GM18519 (cell line): ENCODE measurements at regions not wholly inside any gene's neighbourhood (a gene's known extent, or its start where the extent isn't known, plus 50 kb on each side); places are given as distances from the start of the nearest gene placed in this dataset.
"Not testable (repeated sequence)": the region's sequence is repeated elsewhere in the genome, so short reads cannot be mapped to it uniquely, and the experiment has no call there.

Experiments
- ATAC-seq: cut with Tn5 transposase; IDR thresholded peaks from one replicate; pipeline ENCODE4 v1.9.1; 2021; ENCODE audit warnings: mild to moderate bottlenecking, moderate library complexity; ENCODE audit not compliant: unreplicated experiment, low FRiP score

DNA sequence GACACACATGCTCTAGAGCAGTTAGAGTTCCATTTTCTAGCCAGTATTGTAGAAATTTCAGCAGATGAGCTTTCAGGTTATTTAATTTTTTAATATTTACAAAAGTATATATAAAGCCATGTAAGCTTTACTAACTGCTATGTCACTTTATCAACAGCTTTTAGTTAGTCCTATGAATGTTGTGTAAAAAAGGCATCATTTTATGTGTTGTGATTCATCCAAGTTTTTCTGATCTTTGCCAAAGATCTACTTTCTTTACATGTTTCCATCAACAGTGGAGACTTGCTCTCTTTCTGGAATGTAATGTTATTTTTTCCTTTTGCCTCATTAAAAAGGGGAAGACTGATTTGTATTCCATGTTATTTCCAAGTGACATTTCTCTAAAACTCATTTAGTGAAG lies 125.2 kb upstream of the TFPI start:
- ATAC-seq, result no peak

DNA sequence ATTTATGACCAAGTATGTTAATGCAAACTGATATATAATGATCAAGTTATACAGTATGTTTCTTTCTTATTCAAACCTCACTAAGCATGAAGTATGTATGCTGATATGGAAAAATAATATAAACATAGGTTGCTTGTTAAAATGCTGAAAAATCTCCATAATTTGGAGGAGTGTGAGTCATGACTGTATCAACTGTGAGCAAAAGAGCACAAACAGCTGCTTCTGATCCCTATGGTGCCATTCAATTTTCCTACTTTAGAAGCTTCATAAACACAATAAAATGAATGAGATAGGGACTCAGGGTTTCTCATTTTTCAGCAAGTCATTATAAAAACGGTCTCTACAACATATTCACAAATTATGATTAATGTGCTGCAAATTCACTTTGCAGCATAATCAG lies 129.9 kb upstream of the TFPI start:
- ATAC-seq, result no peak

DNA sequence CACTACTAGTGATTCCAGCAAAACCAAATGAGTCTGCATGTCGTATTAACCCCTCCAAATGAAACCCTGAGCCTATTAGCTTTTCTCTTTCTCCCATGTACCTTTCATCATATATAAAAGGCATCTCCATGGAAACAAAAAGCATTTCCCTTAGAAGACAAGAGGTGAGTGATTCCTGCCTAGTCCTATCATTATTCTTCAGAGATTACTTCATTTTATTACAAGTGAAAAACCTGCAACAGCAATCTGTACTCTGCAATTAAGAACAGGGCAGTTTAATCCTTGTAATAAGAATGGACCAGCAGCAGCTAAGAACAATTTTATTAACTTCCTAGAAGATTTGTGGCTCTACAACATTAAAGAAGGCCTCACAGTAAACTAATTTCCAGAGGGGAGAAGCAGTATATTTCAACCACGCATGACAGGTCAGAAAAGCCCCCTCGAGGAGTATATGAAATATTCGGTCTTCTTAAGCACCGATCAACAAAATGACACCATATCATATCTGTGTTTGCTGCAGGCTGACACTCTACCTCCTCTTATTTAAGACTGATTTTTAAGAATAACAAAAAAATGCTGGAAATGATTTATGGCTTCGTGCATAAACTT lies 132.3 kb upstream of the TFPI start:
- ATAC-seq, result no peak

DNA sequence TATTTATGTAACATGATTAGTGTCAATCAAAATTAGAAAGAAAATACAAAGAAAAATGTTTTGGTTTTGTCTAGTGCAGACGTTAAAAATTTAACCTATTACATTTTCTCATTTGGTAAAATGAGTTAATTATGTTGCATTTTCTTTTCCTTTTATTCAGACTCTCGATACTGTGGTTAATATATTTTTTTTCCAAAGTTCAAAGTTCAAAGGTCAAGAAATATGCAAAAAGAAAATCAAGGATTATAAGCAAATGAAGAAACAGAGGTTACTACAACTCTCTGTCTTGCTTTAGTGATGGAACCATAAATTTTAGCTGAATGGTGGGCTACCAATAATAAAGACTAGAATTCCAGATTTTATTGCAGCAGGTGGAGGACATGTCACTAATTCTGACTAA lies 133.3 kb upstream of the TFPI start:
- no peak for ATAC-seq

DNA sequence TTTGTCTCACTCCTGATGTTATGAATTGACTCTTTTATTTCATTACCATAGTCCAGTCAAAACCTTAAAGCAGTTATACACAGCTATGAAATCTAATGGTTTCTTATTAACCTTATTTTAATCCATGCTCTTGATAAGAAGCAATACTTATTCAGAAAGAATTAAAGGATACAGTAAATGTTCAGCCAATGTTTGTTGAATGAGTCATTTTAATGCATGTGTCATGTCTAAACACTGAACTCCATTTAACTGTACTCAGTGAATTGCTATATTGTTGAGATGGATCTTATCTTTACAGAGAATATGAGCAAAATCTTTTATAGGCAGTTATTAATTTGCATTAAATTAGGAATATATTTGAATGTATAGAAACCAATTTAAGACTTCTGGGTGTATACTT lies 135.1 kb upstream of the TFPI start:
- ATAC-seq, result no peak

DNA sequence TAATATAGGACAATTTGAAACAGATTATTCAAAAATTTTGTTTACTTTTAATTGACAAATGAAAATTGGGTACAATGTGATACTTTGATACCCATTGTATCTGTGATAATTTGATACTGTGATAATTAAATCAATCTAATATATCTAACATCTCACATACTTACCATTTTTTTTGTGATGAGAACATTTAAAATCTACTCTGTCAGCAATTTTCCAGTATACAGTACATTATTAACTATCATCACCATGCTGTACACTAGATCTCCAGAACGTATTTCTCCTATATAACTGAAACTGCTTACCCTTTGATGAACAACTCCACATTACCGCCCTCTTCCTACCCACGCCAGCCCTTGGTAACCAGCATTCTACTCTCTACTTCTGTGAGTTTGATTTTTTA lies 139.7 kb upstream of the TFPI start:
- ATAC-seq, result no peak

DNA sequence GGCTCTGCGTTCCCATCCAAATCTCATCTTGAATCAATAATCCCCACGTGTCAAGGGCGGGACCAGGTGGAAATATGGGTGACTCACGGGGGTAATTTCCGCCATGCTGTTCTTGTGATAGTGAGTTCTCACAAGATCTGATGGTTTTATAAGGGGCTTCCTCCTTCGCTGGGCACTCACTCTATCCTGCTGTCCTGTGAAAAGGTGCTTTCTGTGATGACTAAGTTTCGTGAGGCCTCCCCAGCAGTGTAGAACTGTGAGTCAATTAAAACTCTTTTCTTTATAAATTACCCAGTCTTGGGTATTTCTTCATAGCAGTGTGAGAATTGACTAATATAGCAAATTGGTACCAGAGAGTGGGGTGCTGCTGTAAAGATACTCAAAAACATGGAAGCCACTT lies 142.4 kb upstream of the TFPI start:
- ATAC-seq, result not testable (repeated sequence)

DNA sequence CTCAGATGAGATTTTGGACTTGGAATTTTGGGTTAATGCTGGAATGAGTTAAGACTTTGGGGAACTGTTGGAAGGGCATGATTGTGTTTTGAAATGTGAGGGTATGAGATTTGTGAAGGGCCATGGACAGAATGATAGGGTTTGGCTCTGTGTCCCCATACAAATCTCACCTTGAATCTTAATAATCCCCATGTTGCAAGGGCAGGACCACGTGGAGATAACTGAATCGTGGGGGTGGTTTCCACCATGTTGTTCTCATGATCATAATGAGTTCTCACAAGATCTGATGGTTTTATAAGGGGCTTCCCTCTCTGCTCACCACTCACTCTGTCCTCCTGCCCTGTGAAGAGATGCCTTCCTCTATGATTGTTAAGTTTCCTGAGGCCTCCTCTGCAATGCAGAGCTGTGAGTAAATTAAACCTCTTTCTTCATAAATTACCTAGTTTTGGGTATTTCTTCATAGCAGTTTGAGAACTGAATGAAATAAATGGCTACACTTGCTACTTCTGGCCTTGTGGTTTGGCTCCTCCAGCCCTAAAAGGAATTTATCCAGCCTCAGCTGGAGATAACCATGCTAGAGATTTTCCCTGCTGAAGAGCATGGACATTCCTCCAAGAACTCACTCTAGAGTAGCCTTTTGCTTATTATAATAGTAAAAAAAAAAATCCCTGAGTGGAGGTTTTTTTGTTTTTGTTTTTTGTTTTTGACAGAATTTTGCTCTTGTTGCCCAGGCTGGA lies 144.3 kb upstream of the TFPI start:
- ATAC-seq, result no peak

DNA sequence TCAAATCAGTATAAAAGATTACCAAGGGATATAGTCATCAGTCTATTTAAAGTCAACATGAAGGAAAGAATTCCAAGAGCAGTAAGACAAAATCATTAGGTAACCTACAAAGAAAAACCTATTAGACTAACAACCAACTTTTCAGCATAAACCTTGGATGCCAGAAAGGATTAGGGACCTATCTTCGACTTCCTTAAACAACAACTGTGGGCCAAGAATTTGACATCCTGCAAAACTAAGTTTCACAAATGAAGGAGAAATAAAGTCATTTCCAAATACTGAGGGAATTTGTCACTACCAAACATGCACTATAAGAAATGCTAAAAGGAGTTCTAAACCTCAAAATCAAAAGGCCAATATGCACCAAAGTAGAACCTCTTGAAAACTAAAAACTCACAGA lies 147.9 kb upstream of the TFPI start:
- ATAC-seq, result no peak

DNA sequence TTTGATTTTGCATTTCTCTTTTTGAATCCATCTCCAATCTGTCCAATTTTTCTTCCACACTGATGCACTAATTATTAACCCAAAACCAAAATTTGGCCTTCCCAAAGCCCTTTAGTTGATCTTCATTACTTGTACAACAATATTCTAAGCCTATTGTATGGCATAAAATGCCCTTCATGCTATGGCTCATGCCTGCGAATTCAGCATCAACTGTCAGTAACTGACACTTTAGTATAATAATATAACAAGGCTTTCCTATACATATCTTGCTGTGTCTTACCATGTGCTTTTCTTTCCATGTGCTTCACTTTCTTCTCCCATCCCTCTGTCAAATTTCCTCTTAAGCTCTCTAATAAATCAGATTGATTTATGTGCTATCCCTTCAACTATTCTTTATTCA lies 154.0 kb upstream of the TFPI start:
- ATAC-seq, result no peak

DNA sequence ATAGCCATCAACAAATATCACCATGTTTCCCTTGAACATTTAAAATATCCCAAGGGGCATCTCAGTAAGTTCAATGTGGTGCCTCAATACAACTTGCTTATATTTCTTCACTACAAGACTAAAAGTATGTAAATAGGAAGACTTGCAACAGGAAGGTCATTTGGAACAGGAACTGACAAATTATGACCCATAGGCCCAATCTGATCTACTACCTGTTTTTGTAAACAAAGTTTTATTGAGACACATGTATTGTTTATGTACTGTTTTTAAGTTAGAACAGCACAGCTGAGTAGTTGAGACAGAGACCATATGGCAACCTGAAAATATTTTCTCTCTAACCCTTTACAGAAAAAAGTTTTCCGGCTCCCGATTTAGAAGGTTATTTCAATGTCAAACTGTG lies 154.8 kb upstream of the TFPI start:
- ATAC-seq, result no peak

DNA sequence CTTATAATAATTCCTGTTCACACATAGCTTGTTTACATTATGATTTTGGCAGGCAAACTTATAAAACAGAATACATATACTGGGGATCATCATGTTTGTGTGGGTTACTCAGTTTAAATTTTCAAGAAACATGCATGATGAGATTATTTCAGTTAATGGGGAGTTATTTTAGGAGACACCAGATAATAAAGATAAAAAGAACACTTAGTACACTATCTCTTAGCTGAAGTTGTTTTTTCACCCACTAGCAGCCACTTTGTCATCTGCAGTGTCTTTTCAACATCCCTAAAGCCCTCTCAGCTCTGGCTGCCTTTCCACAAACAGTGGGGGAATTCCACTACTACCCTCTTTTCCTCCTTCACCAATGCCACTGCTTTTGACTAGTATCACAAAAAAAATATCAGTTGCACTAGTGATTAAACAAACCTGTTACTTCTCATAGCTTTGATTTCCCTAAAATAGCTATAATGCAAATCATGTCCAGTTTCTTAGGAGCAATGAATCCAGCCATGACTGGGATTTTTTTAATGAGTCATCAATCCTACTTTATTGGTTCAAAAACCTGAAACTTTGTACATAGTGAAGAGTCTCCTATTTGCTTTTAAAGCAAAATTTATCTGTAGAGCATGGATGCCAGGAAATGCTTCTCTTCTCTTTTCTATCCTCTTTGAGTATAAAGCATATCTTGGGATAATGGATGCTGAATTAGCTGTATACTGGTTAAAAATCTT lies 156.7 kb upstream of the TFPI start:
- ATAC-seq, result no peak

DNA sequence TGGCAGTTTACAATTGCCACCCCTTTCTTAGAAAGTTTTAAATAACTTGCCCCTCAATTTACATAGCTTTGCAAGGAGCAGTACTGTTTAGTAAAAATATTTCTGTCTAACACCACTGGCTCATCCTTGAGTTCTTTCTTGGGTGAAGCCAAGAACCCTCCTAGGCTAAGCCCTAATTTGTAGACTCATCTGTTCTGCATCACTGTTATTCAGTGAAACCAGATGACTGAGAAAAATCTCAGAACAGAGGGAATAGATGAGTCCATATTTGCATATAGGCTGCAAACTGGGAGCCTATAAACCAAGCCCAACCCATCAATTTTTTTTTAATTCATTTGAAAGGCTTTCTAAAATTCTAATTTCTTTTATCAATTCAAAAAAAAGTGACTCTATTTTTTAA lies 161.4 kb upstream of the TFPI start:
- no peak for ATAC-seq

DNA sequence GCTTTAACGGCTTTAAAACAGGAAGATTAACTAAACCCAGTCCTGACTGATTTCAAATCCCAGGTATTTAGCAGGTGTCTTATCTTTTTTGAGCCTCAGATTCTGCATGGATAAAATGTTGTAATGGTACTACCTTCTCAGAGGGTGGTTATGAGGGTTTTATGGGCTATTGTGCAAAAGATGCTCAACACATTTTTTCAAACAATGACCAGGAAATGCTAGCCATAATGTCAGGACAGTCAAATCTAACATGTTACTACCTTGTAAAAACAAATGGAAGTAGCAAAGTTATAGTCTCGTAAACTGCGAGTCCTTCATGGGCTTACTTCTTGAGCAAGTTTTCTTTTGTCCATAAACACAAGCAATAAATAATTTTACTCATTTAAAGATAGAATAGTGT lies 162.1 kb upstream of the TFPI start:
- ATAC-seq, result no peak

DNA sequence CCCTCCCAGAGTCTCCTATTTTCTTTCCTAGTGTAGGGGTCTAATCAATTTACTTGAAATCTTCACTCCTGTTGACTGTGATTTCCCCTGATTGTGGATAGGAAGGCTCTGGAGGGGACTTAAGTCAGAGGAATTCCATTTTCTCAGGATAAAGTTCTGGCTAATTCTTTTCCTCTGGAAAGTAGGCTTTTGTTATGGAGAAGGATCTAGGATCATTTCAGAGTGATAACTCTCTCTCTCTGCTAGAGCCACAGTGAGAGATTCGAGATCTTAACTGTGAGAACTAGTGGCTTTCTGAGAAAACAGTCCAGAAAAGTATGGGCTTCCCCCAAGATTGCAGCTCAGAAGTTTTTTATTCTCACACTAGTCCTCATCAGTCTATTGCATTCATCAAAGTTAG lies 163.9 kb upstream of the TFPI start:
- ATAC-seq, result no peak

DNA sequence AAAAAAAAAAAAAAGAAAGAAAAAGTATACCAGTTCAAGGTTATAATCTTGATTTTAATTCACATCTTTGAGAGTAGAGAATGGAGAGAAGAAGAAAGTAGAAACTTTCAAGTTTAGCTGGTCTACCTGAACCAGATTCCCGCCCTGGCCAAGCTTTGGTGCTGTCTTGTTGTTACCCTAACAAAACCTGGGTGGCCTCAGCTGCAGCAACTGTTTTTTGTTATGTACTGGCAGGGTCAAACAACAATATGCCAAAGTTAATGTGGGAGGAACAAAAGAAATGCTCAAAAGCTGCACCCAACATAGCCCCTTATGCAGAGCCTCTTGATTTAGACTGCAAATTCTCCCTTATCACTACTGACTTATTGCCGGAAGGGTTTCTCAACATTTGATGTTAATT lies 165.3 kb upstream of the TFPI start:
- no peak for ATAC-seq

DNA sequence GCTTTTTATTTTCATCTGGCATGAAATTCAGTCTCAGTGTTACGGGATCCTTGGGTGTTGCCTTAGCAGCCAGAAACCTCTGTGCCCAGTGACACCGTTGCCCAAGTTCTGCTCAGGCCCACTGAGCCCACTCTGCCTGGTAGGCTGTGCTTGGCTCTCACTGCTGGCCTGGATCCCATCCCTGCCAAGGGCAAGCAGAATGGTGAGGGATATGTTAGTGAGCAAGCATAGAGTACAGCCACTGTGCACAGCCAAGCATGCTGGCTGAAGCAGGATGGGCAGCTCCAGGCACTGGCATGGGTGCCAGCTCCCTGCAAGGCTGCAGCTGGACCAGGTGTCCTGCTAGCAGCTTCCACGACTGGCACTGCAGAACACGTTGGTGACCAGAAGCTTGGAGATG lies 194.7 kb upstream of the TFPI start:
- no peak for ATAC-seq

DNA sequence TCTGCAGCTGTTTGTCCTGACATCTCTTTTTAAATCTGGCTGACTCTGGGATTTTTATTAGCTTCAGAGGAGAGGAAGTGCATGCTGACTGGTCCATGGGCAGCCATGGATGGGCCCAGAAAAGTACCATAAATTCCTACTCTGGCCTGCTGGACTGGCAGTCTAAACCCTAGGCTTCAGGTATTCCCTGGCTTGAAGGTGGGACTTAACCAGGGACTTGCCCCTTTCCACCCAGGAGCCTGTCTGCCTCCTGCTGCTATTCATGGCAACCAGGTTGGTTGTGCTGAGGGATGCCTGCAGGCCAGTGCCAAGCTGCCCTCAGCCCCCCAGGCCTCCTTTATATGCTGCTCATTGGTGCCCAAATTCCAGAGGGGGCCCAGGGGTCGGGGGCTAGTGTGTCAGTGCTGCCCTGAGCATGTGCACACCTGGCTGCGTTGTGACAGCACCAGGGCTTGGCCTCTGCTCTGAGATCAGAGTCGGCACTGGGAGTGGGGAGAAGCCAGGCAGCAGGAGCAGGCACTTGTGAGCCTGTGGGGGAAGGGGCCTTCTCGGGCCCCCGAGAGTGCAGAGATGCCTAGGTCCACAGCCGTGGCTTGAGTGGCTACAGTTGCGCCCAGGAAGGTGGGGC lies 195.7 kb upstream of the TFPI start:
- no peak for ATAC-seq

DNA sequence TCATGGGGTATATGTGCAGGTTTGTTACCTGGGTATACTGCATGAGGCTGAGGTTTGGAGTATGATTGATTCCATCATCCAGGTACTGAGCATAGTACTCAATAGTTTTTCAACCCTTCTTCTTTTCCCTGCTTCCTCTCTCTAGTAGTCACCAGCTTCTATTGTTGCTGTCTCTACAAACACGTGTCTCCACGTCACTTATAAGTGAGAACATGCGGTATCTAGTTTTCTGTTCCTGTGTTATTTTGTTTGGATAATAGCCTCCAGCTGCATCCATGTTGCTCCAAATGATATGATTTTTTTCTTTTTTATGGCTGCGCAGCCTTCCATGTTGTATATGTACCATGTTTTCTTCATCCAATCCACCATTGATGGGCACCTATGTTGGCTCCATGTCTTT lies 214.8 kb upstream of the TFPI start:
- no peak for ATAC-seq

DNA sequence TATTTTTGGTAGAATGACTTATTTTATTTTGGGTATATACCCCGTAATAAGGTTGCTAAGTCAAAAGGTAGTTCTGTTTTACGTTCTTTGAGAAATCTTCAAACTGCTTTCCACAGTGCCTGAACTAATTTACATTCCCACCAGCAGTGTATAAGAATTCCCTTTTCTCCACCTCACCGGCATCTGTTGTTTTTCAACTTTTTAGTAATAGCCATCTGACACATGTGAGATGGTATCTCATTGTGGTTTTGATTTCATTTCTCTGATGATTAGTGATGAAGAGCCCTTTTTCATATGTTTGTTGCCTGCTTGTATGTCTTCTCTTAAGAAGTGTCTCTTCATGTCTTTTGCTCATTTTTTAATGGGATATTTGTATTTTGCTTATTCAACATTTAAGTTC lies 215.2 kb upstream of the TFPI start:
- ATAC-seq, result no peak

DNA sequence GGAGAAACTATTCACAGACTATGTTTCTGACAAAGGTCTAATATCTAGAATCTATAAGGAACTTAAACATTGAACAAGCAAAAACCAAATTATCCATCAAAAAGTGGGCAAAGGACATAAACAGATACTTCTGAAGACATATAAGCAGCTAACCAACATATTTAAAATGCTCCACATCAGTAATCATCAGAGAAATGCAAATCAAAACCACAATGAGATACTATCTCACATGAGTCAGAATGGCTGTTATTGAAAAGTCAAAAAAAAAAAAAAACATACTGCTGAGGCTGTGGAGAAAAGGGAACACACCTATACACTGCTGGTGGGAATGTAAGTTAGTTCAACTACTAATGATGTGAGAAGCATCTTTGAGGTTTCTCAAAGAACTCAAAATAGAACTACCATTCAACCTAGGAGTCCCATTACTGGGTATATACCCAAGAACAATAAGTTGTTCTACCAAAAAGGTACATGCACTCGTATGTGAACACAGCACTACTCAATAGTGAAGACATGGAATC lies 220.4 kb upstream of the TFPI start:
- ATAC-seq, result peak; percentile 86
